GM18873 (cell line): ENCODE measurements at regions not wholly inside any gene's neighbourhood (a gene's known extent, or its start where the extent isn't known, plus 50 kb on each side); places are given as distances from the start of the nearest gene placed in this dataset.
"Not testable (repeated sequence)": the region's sequence is repeated elsewhere in the genome, so short reads cannot be mapped to it uniquely, and the experiment has no call there.

Experiments
- ATAC-seq: cut with Tn5 transposase; IDR thresholded peaks from one replicate; pipeline ENCODE4 v1.9.1; 2021; ENCODE audit warnings: mild to moderate bottlenecking, moderate library complexity, moderate number of reproducible peaks; ENCODE audit not compliant: unreplicated experiment, low FRiP score

DNA sequence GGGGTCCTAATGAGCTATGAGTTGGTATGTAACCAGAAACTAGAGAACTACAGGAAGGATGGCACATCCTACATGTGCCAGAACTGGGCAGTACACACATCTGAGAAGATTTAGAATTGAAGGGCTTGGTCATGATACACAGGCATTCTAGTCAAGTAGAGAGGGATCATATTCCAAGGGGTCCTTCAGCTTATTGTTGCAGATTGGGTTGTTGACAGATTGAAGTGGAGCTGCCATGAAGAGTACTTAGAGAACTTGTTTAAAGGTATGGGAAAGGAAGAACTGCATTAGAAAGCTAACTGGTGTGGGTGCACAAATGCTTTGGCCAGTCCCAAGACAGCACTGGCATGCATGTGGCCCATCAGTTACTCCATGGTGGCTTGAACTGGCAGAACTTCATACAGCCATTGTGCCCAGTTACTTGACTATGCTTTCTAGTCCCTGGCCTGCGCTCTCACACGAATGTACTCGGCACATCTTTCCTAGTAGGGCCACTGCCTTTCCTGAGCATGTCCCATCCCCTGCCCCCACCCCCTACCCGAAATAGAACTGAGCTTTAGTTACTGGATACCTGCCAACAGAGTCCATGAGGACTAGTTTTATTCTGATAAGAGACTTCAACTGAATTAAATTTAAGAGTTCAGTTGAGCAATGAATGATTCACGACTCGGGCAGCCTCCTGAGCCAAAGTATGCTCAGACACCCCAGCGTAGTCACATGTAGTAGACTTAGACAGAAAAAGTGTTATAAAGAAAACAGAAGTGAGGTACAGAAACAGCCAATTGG lies 64.0 kb downstream of the CCNG2 start:
- ATAC-seq = no peak

- ATAC-seq = no peak
Observed at GRCh38 chr4:77225022-77225421, 68.0 kb downstream of the CCNG2 start.

GRCh38 chr4:77226939-77227705 lies 70.1 kb downstream of the CCNG2 start:
- ATAC-seq = no peak

GRCh38 chr4:77229433-77229832 lies 72.4 kb downstream of the CCNG2 start:
- ATAC-seq = no peak

GRCh38 chr4:77232653-77233052 lies 75.6 kb downstream of the CCNG2 start:
- ATAC-seq = no peak

GRCh38 chr4:77235289-77235854 lies 78.4 kb downstream of the CCNG2 start:
- ATAC-seq = no peak

GRCh38 chr4:77236806-77237205 lies 79.8 kb downstream of the CCNG2 start:
- no peak for ATAC-seq

- ATAC-seq = no peak
Observed at GRCh38 chr4:77240469-77241066, 83.6 kb downstream of the CCNG2 start.

- no peak for ATAC-seq
Observed at GRCh38 chr4:77248805-77249204, 91.8 kb downstream of the CCNG2 start.

DNA sequence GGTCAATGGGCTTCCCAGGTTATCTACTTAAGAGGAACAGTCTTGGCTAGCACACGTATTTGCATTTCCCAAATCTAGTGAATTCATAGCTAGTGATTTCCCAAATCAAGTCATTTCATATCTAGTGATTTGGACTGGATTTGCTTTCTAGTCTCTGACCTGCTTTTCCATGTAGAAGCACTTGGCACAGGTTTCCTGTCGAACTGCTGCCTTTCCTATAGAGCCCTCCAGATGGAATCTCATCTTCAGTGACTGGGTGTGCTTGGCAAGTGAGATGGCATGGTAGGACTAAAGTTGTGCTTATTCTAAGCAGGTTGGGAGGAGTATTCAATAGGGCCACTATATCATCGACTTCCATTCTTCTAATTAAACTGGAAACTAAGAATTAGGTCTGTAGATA lies 94.7 kb downstream of the CCNG2 start:
- no peak for ATAC-seq

- ATAC-seq = no peak
Observed at GRCh38 chr4:77263247-77263646, 106.2 kb downstream of the CCNG2 start.

DNA sequence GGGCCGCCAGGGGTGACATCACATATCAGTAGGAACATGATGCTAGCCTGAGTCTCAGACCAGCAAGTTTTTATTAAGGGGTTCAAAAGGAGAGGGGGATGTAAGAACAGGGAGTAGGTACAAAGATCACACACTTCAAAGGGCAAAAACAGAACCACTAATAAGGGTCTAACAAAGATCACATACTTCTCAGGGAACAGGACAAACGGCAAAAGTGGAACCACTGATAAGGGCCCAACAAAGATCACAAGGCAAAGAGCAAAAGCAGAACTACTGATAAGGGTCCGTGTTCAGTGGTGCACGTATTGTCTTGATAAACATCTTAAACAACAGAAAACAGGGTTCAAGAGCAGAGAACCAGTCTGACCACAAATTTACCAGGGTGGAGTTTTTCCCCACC lies 107.0 kb downstream of the CCNG2 start:
- ATAC-seq = not testable (repeated sequence)

GRCh38 chr4:77264826-77265225 lies 107.8 kb downstream of the CCNG2 start:
- no peak for ATAC-seq

DNA sequence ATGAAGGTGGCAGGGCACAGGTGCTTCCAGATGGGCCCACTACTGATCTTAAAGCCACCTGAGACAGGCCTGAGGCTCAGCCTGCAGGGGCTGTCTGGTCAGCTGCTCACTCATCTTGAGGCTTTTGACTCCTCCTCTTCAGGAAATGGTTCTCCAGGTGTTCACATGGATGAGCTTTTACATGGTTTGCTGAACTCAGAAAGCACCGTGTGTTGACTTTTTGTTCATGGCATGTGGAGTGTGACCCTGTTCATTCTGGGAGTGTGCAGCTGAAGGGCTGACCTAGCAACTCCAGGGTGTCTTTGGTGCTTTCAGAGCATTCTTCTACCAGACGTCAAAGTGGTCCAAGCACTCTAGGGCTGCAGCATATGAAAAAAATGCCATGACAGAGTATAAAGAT lies 111.1 kb downstream of the CCNG2 start:
- ATAC-seq = no peak

DNA sequence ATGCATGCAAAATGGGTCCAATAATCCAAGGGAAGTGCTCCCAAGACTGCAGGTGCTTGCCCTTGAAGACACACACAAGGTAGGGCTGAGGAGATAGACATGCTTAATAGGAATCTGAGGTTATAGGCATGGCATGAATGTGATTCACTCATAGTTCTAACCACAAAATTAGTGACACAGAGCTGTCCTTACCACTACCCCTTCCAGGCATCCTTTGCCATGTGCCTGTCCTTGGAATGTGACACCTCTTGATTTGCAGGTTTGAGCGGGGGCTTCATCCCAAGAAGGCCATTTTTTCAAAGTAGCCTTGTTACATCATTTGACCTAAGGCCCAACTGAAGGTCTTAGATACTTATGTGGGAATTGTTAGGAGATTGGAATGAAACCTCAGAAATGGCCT lies 112.5 kb downstream of the CCNG2 start:
- no peak for ATAC-seq

DNA sequence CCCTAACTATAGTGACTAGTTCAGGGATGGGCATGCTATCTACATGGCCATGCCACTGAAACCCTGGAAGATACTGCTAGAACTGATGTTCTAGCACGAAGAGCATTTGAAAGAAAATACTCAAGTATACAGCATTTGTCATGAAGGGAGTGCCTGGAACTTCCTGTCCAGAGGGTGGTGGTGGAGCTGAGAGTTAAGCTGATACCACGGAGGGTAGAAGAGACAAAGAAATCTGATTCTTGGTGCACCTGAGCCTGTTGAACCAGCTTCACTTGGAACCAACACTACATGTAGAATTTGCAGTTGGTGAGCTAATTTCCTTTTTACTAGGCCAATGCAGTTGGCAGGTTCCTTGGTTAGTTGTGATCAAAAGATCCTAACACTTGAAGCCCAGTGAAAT lies 116.4 kb downstream of the CCNG2 start:
- ATAC-seq = no peak

- ATAC-seq = not testable (repeated sequence)
Observed at GRCh38 chr4:77279114-77279513, 122.1 kb downstream of the CCNG2 start.

- ATAC-seq = no peak
Observed at GRCh38 chr4:77282305-77282704, 125.3 kb downstream of the CCNG2 start.

DNA sequence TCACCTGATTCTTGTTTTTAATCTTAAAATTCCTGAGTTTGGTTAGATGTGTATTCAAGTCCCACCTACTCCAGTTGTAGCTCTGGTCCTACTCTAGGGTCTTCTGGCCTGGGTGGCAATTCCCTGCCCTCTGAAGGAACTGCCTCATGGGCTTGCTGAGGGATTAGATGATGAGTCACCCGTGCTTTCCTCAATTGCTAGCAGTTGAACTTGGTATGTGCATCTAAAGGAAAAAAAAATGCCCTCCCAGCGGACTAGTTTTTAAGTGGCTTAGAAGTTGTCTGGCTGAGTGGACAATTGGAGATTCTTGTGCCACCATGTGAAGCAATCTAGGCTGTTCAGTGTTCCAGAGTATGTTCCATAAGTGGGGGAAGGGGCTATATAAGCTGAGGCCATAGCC lies 127.0 kb downstream of the CCNG2 start:
- no peak for ATAC-seq

DNA sequence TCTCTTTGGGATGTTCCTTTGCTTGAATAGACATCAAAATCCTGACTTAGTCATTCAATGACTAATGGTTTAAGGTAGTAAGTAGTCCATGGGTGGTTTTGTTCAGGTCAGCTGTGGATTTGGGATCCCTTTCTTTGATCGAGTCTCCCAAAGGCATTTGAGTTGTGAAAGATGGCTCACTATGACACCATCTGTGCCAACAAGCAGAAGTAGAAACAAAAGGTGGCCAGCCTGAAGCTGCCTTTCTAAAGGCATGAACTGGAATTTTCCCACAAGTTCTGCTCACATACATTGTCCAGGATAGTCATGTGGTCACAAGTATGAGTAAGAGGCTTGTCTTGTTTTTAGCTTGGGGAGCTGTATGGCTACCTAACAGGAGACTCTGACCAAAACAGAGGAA lies 129.9 kb downstream of the CCNG2 start:
- ATAC-seq = no peak

- ATAC-seq = no peak
Observed at GRCh38 chr4:77293426-77293825, 136.4 kb downstream of the CCNG2 start.
